Kidney epithelial cell (primary cell): ENCODE measurements at regions not wholly inside any gene's neighbourhood (a gene's known extent, or its start where the extent isn't known, plus 50 kb on each side); places are given as distances from the start of the nearest gene placed in this dataset.

Source experiments
- DNase-seq: peaks from one replicate; pipeline ENCODE4 v3.0.0-alpha.2; 2010; ENCODE audit warnings: low read depth
- H3K27me3 ChIP-seq: 2 replicates; pipeline ENCODE4 v1.6.0; 2011; ENCODE audit warnings: low read length; ENCODE audit not compliant: control insufficient read depth, insufficient read depth
- H3K36me3 ChIP-seq: 2 replicates; pipeline ENCODE4 v1.5.1; 2011; ENCODE audit warnings: low read length; ENCODE audit not compliant: control insufficient read depth, insufficient read depth
- H3K4me3 ChIP-seq: 2 replicates; pipeline ENCODE4 v1.5.1; 2011; ENCODE audit warnings: low read depth, mild to moderate bottlenecking, control low read depth, low read length
- CTCF ChIP-seq: IDR thresholded peaks from 2 replicates; pipeline ENCODE4 v1.5.1; 2011; ENCODE audit warnings: mild to moderate bottlenecking, moderate library complexity, low read length, control low read depth, inconsistent platforms; ENCODE audit not compliant: insufficient read depth, poor library complexity, severe bottlenecking

- Histone ChIP-seq H3K27me3 (no peaks in the 10 kb centered on the region), H3K36me3 (no peaks in the 10 kb centered on the region), H3K4me3 (no peak overlapping the region)
- peak; percentile 39 for TF ChIP-seq CTCF
- DNase-seq: no peak
Observed at GRCh38 chr4:57194068-57194611, 84.0 kb upstream of the IGFBP7 start.

GRCh38 chr4:57193209-57193810 is 83.1 kb upstream of the IGFBP7 start:
- TF ChIP-seq CTCF: no peak
- H3K4me3 ChIP-seq: no peak overlapping the region
- DNase-seq: no peak
- no peaks in the 10 kb centered on the region for H3K27me3 ChIP-seq
- no peaks in the 10 kb centered on the region for H3K36me3 ChIP-seq

GRCh38 chr4:57191523-57192034 is 81.4 kb upstream of the IGFBP7 start:
- peak; percentile 51 for DNase-seq
- TF ChIP-seq CTCF: no peak
- Histone ChIP-seq H3K36me3 (no peaks in the 10 kb centered on the region), H3K27me3 (no peaks in the 10 kb centered on the region), H3K4me3 (no peak overlapping the region)

- TF ChIP-seq CTCF: peak; percentile 77
- H3K4me3 ChIP-seq: no peak overlapping the region
- DNase-seq: no peak
Observed at GRCh38 chr4:57190601-57191481, 80.7 kb upstream of the IGFBP7 start.

GRCh38 chr4:57187246-57187645 is 77.1 kb upstream of the IGFBP7 start:
- TF ChIP-seq CTCF: no peak
- Histone ChIP-seq H3K27me3 (no peaks in the 10 kb centered on the region), H3K4me3 (no peak overlapping the region), H3K36me3 (no peaks in the 10 kb centered on the region)
- no peak for DNase-seq

More at GRCh38 chr4:57190601-57191481, 80.7 kb upstream of the IGFBP7 start:
- H3K36me3 ChIP-seq: no peaks in the 10 kb centered on the region
- no peaks in the 10 kb centered on the region for H3K27me3 ChIP-seq
